WERI-Rb-1 (cell line): ENCODE measurements at regions not wholly inside any gene's neighbourhood (a gene's known extent, or its start where the extent isn't known, plus 50 kb on each side); places are given as distances from the start of the nearest gene placed in this dataset.
"Not testable (repeated sequence)": the region's sequence is repeated elsewhere in the genome, so short reads cannot be mapped to it uniquely, and the experiment has no call there.

Experiments
- DNase-seq: peaks from one replicate; pipeline ENCODE4 v3.0.0-alpha.2; 2020
- H3K27ac ChIP-seq: fragments of 250-450 bp; sonication (Bioruptor Pico); 2 replicates; pipeline ENCODE4 v1.5.1; 2020; ENCODE audit warnings: mild to moderate bottlenecking, moderate library complexity
- H3K27me3 ChIP-seq: fragments of 250-450 bp; sonication (Bioruptor Pico); 2 replicates; pipeline ENCODE4 v1.5.1; 2021; ENCODE audit warnings: mild to moderate bottlenecking, low read depth, moderate library complexity; ENCODE audit not compliant: insufficient read depth, severe bottlenecking
- H3K36me3 ChIP-seq: fragments of 250-450 bp; sonication (Bioruptor Pico); 2 replicates; pipeline ENCODE4 v1.5.1; 2020; ENCODE audit warnings: mild to moderate bottlenecking, moderate library complexity
- H3K4me3 ChIP-seq: 2 replicates; pipeline ENCODE4 v1.5.1; 2011; ENCODE audit warnings: low read depth, mild to moderate bottlenecking, control low read depth, low read length
- H3K9me3 ChIP-seq: fragments of 250-450 bp; sonication (Bioruptor Pico); 2 replicates; pipeline ENCODE4 v1.5.1; 2021; ENCODE audit warnings: mild to moderate bottlenecking, moderate library complexity; ENCODE audit not compliant: severe bottlenecking
- CTCF ChIP-seq: IDR thresholded peaks from 2 replicates; pipeline ENCODE4 v1.5.1; 2011; ENCODE audit warnings: low read depth, mild to moderate bottlenecking, control low read depth, inconsistent platforms, low read length

GRCh38 chr22:47352920-47353700, 590.7 kb downstream of the TBC1D22A start:
- TF ChIP-seq CTCF = no peak
- H3K36me3 ChIP-seq = no peaks in the 10 kb centered on the region
- H3K9me3 ChIP-seq = peaks cover 23% of the 10 kb centered on the region
- H3K27ac ChIP-seq = no peak overlapping the region
- DNase-seq = peak; percentile 3
- H3K27me3 ChIP-seq = no peaks in the 10 kb centered on the region
- H3K4me3 ChIP-seq = no peak overlapping the region

- no peak overlapping the region for H3K4me3 ChIP-seq
- H3K9me3 ChIP-seq = peaks cover 23% of the 10 kb centered on the region
- no peak overlapping the region for H3K27ac ChIP-seq
- TF ChIP-seq CTCF = no peak
- no peaks in the 10 kb centered on the region for H3K36me3 ChIP-seq
- no peaks in the 10 kb centered on the region for H3K27me3 ChIP-seq
- DNase-seq = peak; percentile 3
Observed at GRCh38 chr22:47351836-47352579, 589.6 kb downstream of the TBC1D22A start.

GRCh38 chr22:47346287-47346686, 583.8 kb downstream of the TBC1D22A start:
- not testable (repeated sequence) for H3K27ac ChIP-seq, H3K4me3 ChIP-seq, H3K27me3 ChIP-seq, H3K36me3 ChIP-seq, DNase-seq
- H3K9me3 ChIP-seq = peaks cover 14% of the 10 kb centered on the region

GRCh38 chr22:47345025-47345424, 582.6 kb downstream of the TBC1D22A start:
- no peak overlapping the region for H3K4me3 ChIP-seq
- H3K27ac ChIP-seq = no peak overlapping the region
- no peaks in the 10 kb centered on the region for H3K27me3 ChIP-seq
- no peak for TF ChIP-seq CTCF
- H3K9me3 ChIP-seq = peaks cover 4% of the 10 kb centered on the region
- H3K36me3 ChIP-seq = no peaks in the 10 kb centered on the region
- no peak for DNase-seq

GRCh38 chr22:47344414-47344813, 582.0 kb downstream of the TBC1D22A start:
- no peak overlapping the region for H3K27ac ChIP-seq
- H3K4me3 ChIP-seq = no peak overlapping the region
- no peaks in the 10 kb centered on the region for H3K36me3 ChIP-seq
- no peak for TF ChIP-seq CTCF
- no peak for DNase-seq
- no peaks in the 10 kb centered on the region for H3K27me3 ChIP-seq
- no peaks in the 10 kb centered on the region for H3K9me3 ChIP-seq

GRCh38 chr22:47343611-47344010, 581.2 kb downstream of the TBC1D22A start:
- Histone ChIP-seq H3K4me3 (no peak overlapping the region), H3K36me3 (no peaks in the 10 kb centered on the region), H3K9me3 (no peaks in the 10 kb centered on the region), H3K27ac (no peak overlapping the region), H3K27me3 (no peaks in the 10 kb centered on the region)
- TF ChIP-seq CTCF = no peak
- DNase-seq = no peak
